Vagina (tissue), 2 donors: ENCODE measurements at regions not wholly inside any gene's neighbourhood (a gene's known extent, or its start where the extent isn't known, plus 50 kb on each side); places are given as distances from the start of the nearest gene placed in this dataset.

ENCODE experiments used
- POLR2A ChIP-seq, 2 donors: fragments of 450-650 bp; IDR thresholded peaks; one replicate each; pipeline ENCODE4 v1.6.1; 2017; ENCODE audit warnings: antibody characterized with exemption in 2 of 2, mild to moderate bottlenecking in 2 of 2, moderate library complexity in 2 of 2
- POLR2AphosphoS5 ChIP-seq, 2 donors: sonication (generic); formaldehyde crosslinking; IDR thresholded peaks; one replicate each; pipeline ENCODE4 v1.9.0; 2017; ENCODE audit warnings: antibody characterized with exemption in 2 of 2, mild to moderate bottlenecking in 2 of 2, low read depth in 1 of 2; ENCODE audit not compliant: insufficient read depth in 1 of 2
- TF ChIP-seq, protein P1 (sequence below), 3 experiments: fragments of 450-650 bp in 2 of 3; fragments of 200-600 bp in 1 of 3; sonication (generic) in 1 of 3; IDR thresholded peaks; one replicate each; pipeline ENCODE4 v1.5.1; 2017 to 2019; ENCODE audit warnings: antibody characterized with exemption in 3 of 3, mild to moderate bottlenecking in 2 of 3, moderate library complexity in 2 of 3

DNA sequence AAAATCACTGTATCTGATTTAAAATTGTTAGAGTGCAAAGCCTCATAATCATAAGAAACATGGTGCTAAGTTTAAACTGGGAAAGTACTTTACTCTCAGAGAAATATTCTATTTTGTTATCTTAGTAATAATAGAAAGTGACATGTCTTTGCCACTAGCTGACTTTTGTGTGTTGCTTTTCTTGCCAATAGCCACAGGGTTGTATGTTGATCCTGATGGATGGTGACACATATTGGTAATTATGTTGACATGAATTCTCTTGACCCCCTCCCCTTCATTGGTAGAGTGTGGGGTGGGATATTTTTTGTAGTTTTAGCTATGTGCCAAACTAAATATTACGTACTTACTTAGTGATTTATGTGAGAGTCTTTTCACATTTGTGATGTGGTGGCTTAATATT is 103.1 kb upstream of the MAP9 start:
- TF ChIP-seq, protein P1, sequence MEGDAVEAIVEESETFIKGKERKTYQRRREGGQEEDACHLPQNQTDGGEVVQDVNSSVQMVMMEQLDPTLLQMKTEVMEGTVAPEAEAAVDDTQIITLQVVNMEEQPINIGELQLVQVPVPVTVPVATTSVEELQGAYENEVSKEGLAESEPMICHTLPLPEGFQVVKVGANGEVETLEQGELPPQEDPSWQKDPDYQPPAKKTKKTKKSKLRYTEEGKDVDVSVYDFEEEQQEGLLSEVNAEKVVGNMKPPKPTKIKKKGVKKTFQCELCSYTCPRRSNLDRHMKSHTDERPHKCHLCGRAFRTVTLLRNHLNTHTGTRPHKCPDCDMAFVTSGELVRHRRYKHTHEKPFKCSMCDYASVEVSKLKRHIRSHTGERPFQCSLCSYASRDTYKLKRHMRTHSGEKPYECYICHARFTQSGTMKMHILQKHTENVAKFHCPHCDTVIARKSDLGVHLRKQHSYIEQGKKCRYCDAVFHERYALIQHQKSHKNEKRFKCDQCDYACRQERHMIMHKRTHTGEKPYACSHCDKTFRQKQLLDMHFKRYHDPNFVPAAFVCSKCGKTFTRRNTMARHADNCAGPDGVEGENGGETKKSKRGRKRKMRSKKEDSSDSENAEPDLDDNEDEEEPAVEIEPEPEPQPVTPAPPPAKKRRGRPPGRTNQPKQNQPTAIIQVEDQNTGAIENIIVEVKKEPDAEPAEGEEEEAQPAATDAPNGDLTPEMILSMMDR (IDR thresholded peaks at IDR 0.05) = no peak
- TF ChIP-seq POLR2A (IDR thresholded peaks at IDR 0.05) = no peak
- no peak for TF ChIP-seq POLR2AphosphoS5 (IDR thresholded peaks at IDR 0.05; ENCODE audit: insufficient read depth in 1 of 2, low read depth in 1 of 2)
